Activated naive CD8-positive, alpha-beta T cell treated with anti-CD3 and anti-CD28 coated beads, Interleukin-2, amount 50 U/mL, for 24 hours (primary cell): ENCODE measurements at regions not wholly inside any gene's neighbourhood (a gene's known extent, or its start where the extent isn't known, plus 50 kb on each side); places are given as distances from the start of the nearest gene placed in this dataset.

ENCODE experiments used
- ATAC-seq: fragments of 150-1000 bp; cut with Tn5 transposase; one replicate; pipeline ENCODE4 v1.10.0; 2021
- DNase-seq: peaks from one replicate; pipeline ENCODE4 v3.0.0; 2021
- H3K27ac Mint-ChIP-seq: one replicate; pipeline ENCODE4 v1.8.0; 2021; ENCODE audit warnings: mild to moderate bottlenecking, mixed read lengths
- H3K27me3 Mint-ChIP-seq: one replicate; pipeline ENCODE4 v1.8.0; 2021; ENCODE audit warnings: mixed read lengths
- H3K36me3 Mint-ChIP-seq: one replicate; pipeline ENCODE4 v1.8.0; 2021; ENCODE audit warnings: low read depth, mixed read lengths
- H3K4me1 Mint-ChIP-seq: one replicate; pipeline ENCODE4 v1.8.0; 2021; ENCODE audit warnings: mixed read lengths
- H3K4me3 Mint-ChIP-seq: one replicate; pipeline ENCODE4 v1.8.0; 2021; ENCODE audit warnings: mild to moderate bottlenecking, moderate library complexity, mixed read lengths
- H3K9me3 Mint-ChIP-seq: one replicate; pipeline ENCODE4 v1.8.0; 2021; ENCODE audit warnings: mixed read lengths

DNA sequence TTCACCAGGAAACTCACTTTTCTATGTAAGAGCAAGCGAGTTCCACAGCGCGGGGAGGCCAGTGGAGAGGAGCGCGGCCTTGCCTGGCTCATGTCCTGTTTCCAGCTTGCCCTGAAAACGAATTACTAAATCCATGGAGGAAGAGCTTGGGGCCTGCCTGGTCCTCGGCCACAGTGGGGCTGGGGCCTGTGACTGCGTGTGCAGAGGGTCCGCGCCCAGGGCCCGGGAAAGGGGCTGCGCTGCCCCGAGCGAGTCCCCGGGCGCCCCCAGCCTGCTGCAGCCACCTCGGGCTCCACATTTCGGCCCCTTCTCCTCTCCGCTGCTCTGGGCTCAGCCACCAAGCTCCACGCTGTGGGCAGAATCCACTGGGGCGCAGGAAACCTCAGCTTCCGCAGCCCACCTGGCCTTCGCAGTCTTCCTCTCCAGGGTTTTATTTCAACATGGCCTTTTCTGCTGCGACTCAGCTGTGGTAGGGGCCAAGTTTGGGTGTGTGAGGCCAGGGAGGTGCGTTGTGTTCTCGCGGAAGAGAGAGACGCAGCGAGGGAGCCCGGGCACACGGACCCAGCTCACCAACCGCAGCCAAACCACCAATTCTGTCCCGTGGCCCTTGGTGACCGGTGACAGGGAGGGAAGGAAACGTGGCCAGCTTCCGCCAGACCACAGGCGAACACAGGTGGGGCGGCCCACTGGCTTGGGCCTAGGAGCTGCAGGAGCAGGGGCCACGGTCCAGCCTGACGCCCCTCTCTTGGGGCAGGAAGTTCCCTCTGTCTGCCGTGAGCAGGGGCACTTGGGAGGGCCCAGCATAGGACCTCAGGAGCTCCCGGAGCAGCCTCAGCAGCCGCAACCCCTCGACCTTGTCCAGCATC, 211.4 kb downstream of the ERMARD start:
- ATAC-seq (no peak), DNase-seq (no peak)
- Mint-ChIP-seq H3K4me3 (peak overlapping the region; percentile 63), H3K27ac (peak overlapping the region; percentile 67), H3K4me1 (peaks cover 29% of the 10 kb centered on the region), H3K27me3 (peaks cover 3% of the 10 kb centered on the region), H3K9me3 (no peaks in the 10 kb centered on the region), H3K36me3 (no peaks in the 10 kb centered on the region)

- peak; percentile 57 for DNase-seq
- Mint-ChIP-seq H3K4me3 (peak overlapping the region; percentile 72), H3K27me3 (peaks cover 3% of the 10 kb centered on the region), H3K36me3 (no peaks in the 10 kb centered on the region), H3K9me3 (no peaks in the 10 kb centered on the region), H3K27ac (peak overlapping the region; percentile 67), H3K4me1 (peaks cover 30% of the 10 kb centered on the region)
- peak; percentile 62 for ATAC-seq
These were observed 210.5 kb downstream of the ERMARD start for GRCh38 chr6:169961772-169962561.

GRCh38 chr6:169960886-169961611, 209.6 kb downstream of the ERMARD start:
- peak overlapping the region; percentile 72 for H3K4me3 Mint-ChIP-seq
- no peaks in the 10 kb centered on the region for H3K9me3 Mint-ChIP-seq
- H3K4me1 Mint-ChIP-seq: peaks cover 30% of the 10 kb centered on the region
- no peaks in the 10 kb centered on the region for H3K36me3 Mint-ChIP-seq
- no peak for ATAC-seq
- no peak overlapping the region for H3K27ac Mint-ChIP-seq
- peaks cover 3% of the 10 kb centered on the region for H3K27me3 Mint-ChIP-seq
- no peak for DNase-seq

- Mint-ChIP-seq H3K4me3 (no peak overlapping the region), H3K27ac (no peak overlapping the region), H3K27me3 (peaks cover 3% of the 10 kb centered on the region), H3K4me1 (peaks cover 30% of the 10 kb centered on the region), H3K9me3 (no peaks in the 10 kb centered on the region), H3K36me3 (no peaks in the 10 kb centered on the region)
- DNase-seq (no peak), ATAC-seq (no peak)
These were observed 209.1 kb downstream of the ERMARD start for GRCh38 chr6:169960521-169960885.

DNA sequence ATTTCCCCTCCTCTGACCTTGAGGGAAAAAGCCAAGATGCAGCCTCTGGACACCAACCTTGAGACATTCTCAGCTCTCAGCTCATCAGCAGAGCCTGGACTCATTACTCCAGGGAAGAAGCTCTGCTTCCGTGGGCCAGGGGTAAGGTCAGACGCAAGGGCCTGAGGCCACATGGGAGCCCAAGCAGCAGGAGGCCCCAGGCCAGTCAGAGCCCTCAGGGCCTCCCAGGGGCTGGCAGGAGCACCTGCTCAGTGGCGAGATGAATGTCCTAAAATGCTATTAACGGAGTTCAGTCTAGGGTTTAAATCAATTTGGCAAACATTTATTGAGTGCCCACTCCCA, 208.6 kb downstream of the ERMARD start:
- no peaks in the 10 kb centered on the region for H3K9me3 Mint-ChIP-seq
- H3K27ac Mint-ChIP-seq: no peak overlapping the region
- DNase-seq: no peak
- H3K27me3 Mint-ChIP-seq: peaks cover 3% of the 10 kb centered on the region
- ATAC-seq: no peak
- H3K4me3 Mint-ChIP-seq: no peak overlapping the region
- H3K36me3 Mint-ChIP-seq: no peaks in the 10 kb centered on the region
- H3K4me1 Mint-ChIP-seq: peaks cover 30% of the 10 kb centered on the region

GRCh38 chr6:169959136-169960002, 207.9 kb downstream of the ERMARD start:
- peaks cover 30% of the 10 kb centered on the region for H3K4me1 Mint-ChIP-seq
- no peaks in the 10 kb centered on the region for H3K9me3 Mint-ChIP-seq
- peaks cover 3% of the 10 kb centered on the region for H3K27me3 Mint-ChIP-seq
- no peaks in the 10 kb centered on the region for H3K36me3 Mint-ChIP-seq
- ATAC-seq (peak; percentile 79), DNase-seq (peak; percentile 69)
- H3K4me3 Mint-ChIP-seq: peak overlapping the region; percentile 30
- peak overlapping the region; percentile 64 for H3K27ac Mint-ChIP-seq

GRCh38 chr6:169958510-169958909, 207.1 kb downstream of the ERMARD start:
- H3K27me3 Mint-ChIP-seq: peaks cover 3% of the 10 kb centered on the region
- DNase-seq (no peak), ATAC-seq (no peak)
- peaks cover 30% of the 10 kb centered on the region for H3K4me1 Mint-ChIP-seq
- no peaks in the 10 kb centered on the region for H3K36me3 Mint-ChIP-seq
- H3K27ac Mint-ChIP-seq: peak overlapping the region; percentile 64
- H3K4me3 Mint-ChIP-seq: no peak overlapping the region
- H3K9me3 Mint-ChIP-seq: no peaks in the 10 kb centered on the region

DNA sequence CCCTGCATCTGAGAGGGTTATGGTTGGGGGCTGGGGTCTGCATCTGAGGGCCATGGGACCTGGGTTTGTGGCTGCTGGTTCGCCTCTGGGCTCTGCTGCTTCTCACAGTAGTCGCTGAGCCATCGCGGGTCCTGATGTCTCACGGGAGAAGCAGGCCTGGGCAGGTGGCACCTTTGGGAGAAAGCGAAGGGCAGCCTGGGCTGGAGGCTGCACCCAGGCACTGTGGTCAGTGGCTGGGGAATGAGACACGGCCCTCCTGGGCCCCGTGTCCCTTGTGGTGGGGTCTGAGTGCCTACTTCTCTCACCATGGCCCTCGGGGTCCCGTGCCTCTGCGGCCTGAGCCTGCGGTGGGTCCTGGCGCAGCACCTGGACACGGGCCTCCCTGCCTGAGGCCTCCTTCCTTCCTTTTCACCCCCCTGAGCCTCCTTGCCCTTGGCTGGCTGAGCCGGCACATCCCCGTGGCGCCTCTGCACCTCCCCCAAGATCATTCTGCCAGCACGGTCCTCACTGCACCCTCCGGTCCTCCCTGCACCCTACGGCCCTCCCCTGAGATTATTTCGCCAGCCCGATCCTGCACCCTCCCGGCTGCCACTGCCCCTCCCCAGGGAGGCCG, 206.0 kb downstream of the ERMARD start:
- DNase-seq (no peak), ATAC-seq (no peak)
- H3K27me3 Mint-ChIP-seq: peaks cover 1% of the 10 kb centered on the region
- H3K4me1 Mint-ChIP-seq: peaks cover 29% of the 10 kb centered on the region
- H3K27ac Mint-ChIP-seq: no peak overlapping the region
- no peaks in the 10 kb centered on the region for H3K9me3 Mint-ChIP-seq
- H3K4me3 Mint-ChIP-seq: no peak overlapping the region
- H3K36me3 Mint-ChIP-seq: no peaks in the 10 kb centered on the region

- peaks cover 1% of the 10 kb centered on the region for H3K27me3 Mint-ChIP-seq
- DNase-seq: no peak
These were observed 205.2 kb downstream of the ERMARD start for GRCh38 chr6:169956580-169956979.

DNA sequence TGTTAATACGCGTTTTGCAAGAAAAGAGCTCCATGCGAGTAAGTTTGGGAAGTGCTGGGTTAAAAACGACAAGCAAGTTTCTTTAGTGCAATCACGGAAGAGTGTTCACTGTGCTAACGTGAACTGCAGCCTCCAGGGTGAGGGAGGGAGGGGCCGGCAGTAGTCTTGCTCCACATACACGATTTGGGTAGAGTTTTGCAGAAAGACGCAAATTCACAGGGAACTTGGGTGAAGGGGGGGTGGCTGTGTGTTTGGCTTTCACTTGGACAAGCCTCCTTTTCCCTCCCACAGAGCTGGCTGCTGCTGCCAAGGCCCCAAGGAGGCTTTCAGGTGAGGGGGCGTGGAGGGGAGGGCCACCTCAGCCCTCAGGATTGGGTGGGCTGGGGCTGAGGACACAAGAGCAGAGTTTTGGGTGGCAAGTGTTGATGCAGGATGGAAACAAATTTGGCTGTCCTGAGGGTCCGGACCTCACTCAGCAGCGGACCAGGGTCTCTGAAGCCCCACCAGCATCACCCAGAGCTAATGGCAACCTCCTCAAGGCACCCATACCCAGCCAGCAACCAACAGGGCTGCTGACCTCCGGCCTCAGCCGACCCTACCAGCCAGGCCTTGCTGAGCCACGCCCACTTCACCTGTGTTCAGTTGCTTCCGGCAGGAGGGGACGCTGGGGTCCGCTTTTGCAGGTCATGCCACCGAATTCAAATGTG, 204.5 kb downstream of the ERMARD start:
- ATAC-seq (no peak), DNase-seq (no peak)
- Mint-ChIP-seq H3K4me1 (peaks cover 21% of the 10 kb centered on the region), H3K36me3 (no peaks in the 10 kb centered on the region), H3K4me3 (no peak overlapping the region), H3K27ac (no peak overlapping the region), H3K27me3 (no peaks in the 10 kb centered on the region), H3K9me3 (no peaks in the 10 kb centered on the region)

More at GRCh38 chr6:169956580-169956979, 205.2 kb downstream of the ERMARD start:
- Mint-ChIP-seq H3K9me3 (no peaks in the 10 kb centered on the region), H3K4me1 (peaks cover 26% of the 10 kb centered on the region), H3K27ac (no peak overlapping the region), H3K4me3 (no peak overlapping the region), H3K36me3 (no peaks in the 10 kb centered on the region)
- ATAC-seq: no peak

DNA sequence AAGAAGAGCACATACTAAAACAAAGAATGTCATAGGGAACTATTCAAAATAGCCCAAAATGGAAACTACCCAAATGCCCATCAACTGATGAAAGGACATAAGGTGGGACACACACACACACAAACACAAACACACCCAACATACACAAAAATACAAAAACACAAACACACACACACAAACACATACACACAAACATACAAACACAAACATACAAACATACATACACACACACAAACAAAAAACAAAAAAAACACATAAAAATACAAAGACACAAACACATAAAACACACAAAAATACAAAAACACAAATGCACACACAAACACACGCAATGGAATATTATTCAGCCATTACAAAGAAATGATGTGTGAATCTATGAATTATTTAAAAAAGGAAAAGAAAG, 203.6 kb downstream of the ERMARD start:
- H3K27me3 Mint-ChIP-seq: no peaks in the 10 kb centered on the region
- ATAC-seq (no peak), DNase-seq (no peak)
- H3K36me3 Mint-ChIP-seq: no peaks in the 10 kb centered on the region
- H3K9me3 Mint-ChIP-seq: no peaks in the 10 kb centered on the region
- peaks cover 21% of the 10 kb centered on the region for H3K4me1 Mint-ChIP-seq
- no peak overlapping the region for H3K27ac Mint-ChIP-seq
- H3K4me3 Mint-ChIP-seq: no peak overlapping the region

DNA sequence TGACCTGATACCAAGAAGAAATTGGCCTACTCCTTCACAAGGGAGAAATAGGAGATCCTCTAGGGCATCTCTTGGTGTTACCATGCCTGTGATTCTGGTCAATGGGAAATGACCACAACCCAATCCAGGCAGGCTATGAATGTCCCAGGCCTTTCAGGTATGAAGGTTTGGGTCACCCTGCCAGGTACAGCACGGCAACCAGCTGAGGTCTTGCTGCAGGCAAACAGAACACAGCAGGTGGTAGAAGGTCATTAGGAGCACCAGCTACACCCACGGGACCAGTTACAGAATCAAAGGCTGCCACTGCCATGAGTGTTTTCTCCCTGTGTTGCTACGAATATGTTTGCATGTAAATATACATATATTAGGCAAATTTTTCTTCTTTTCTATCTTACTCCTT, 202.3 kb downstream of the ERMARD start:
- H3K36me3 Mint-ChIP-seq: no peaks in the 10 kb centered on the region
- peaks cover 9% of the 10 kb centered on the region for H3K4me1 Mint-ChIP-seq
- H3K4me3 Mint-ChIP-seq: no peak overlapping the region
- no peaks in the 10 kb centered on the region for H3K9me3 Mint-ChIP-seq
- ATAC-seq: no peak
- no peak for DNase-seq
- H3K27me3 Mint-ChIP-seq: no peaks in the 10 kb centered on the region
- H3K27ac Mint-ChIP-seq: no peak overlapping the region

DNA sequence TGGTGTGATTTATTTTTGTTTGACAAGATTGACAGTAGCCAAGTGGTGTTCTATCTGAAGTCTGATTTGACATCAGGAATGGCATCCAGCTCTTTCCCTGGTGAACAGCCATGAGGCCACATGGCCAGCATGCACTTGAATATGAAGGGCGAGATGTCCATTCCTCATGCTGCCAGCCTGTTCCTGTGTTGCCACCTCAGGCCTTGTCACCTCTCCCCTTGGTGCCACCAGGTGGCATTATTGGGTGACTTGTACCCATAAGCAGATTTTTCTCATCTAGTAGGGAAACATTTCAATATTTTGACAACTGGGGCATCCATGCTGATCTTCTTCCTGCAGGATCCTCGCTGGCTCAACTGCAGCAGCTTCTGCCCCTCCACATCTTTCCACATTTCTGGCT, 199.1 kb downstream of the ERMARD start:
- H3K9me3 Mint-ChIP-seq: no peaks in the 10 kb centered on the region
- DNase-seq: no peak
- H3K36me3 Mint-ChIP-seq: no peaks in the 10 kb centered on the region

More for the DNA sequence above, 199.1 kb downstream of the ERMARD start:
- H3K4me1 Mint-ChIP-seq: peaks cover 11% of the 10 kb centered on the region
- H3K4me3 Mint-ChIP-seq: no peak overlapping the region
- peaks cover 3% of the 10 kb centered on the region for H3K27me3 Mint-ChIP-seq
- H3K27ac Mint-ChIP-seq: no peak overlapping the region
- peak; percentile 43 for ATAC-seq
